Tongue (tissue), 1 donor: ENCODE measurements at regions not wholly inside any gene's neighbourhood (a gene's known extent, or its start where the extent isn't known, plus 50 kb on each side); places are given as distances from the start of the nearest gene placed in this dataset.
A peak's percentile ranks its signal among the peaks of the same experiment; 100 is the strongest.

Experiments
- DNase-seq: peaks from one replicate; pipeline ENCODE4 v3.0.0-alpha.2; 2015

GRCh38 chrX:22395372-22395771 is 122.7 kb downstream of the CBLL2 start:
- DNase-seq, result no peak

- DNase-seq, result no peak
These were observed 123.7 kb downstream of the CBLL2 start for GRCh38 chrX:22396408-22396807.

GRCh38 chrX:22397566-22397965 is 124.9 kb downstream of the CBLL2 start:
- no peak for DNase-seq

- DNase-seq, result no peak
These were observed 126.9 kb downstream of the CBLL2 start for GRCh38 chrX:22399437-22400192.

- DNase-seq, result no peak
These were observed 131.6 kb downstream of the CBLL2 start for GRCh38 chrX:22404297-22404696.

GRCh38 chrX:22406201-22406737 is 133.6 kb downstream of the CBLL2 start:
- no peak for DNase-seq

GRCh38 chrX:22409418-22409817 is 136.7 kb downstream of the CBLL2 start:
- DNase-seq, result no peak

- DNase-seq, result no peak
These were observed 151.6 kb downstream of the CBLL2 start for GRCh38 chrX:22424122-22424915.

GRCh38 chrX:22424919-22425318 is 152.2 kb downstream of the CBLL2 start:
- no peak for DNase-seq

GRCh38 chrX:22429704-22430103 is 157.0 kb downstream of the CBLL2 start:
- peak; percentile 3 for DNase-seq

- no peak for DNase-seq
These were observed 158.0 kb downstream of the CBLL2 start for GRCh38 chrX:22430701-22431100.

GRCh38 chrX:22433292-22434070 is 160.8 kb downstream of the CBLL2 start:
- peak; percentile 2 for DNase-seq

GRCh38 chrX:22445880-22446279 is 173.2 kb downstream of the CBLL2 start:
- DNase-seq, result no peak

GRCh38 chrX:22462959-22463358 is 190.2 kb downstream of the CBLL2 start:
- no peak for DNase-seq

- DNase-seq, result no peak
These were observed 194.9 kb downstream of the CBLL2 start for GRCh38 chrX:22467571-22467970.

GRCh38 chrX:22481436-22481835 is 208.7 kb downstream of the CBLL2 start:
- peak; percentile 17 for DNase-seq

GRCh38 chrX:22486296-22486695 is 213.6 kb downstream of the CBLL2 start:
- no peak for DNase-seq

GRCh38 chrX:22516893-22517292 is 244.2 kb downstream of the CBLL2 start:
- DNase-seq, result peak; percentile 17

GRCh38 chrX:22520128-22520828 is 247.6 kb downstream of the CBLL2 start:
- DNase-seq, result no peak

- no peak for DNase-seq
These were observed 253.6 kb downstream of the CBLL2 start for GRCh38 chrX:22526339-22526738.

GRCh38 chrX:22527302-22527701 is 254.6 kb downstream of the CBLL2 start:
- DNase-seq, result no peak

GRCh38 chrX:22533898-22534297 is 261.2 kb downstream of the CBLL2 start:
- no peak for DNase-seq
